NCI-H524 treated with DMSO at 0.1 percent for 48 hours (cell line): ENCODE measurements at regions not wholly inside any gene's neighbourhood (a gene's known extent, or its start where the extent isn't known, plus 50 kb on each side); places are given as distances from the start of the nearest gene placed in this dataset.

Source experiments
- DNase-seq: peaks from one replicate; lab custom pipeline; 2025; lab: John Stamatoyannopoulos, UW

- no peak for DNase-seq
These were observed 132.5 kb upstream of the ZNF648 start for GRCh38 chr1:182193908-182194550.

GRCh38 chr1:182192966-182193365, 131.5 kb upstream of the ZNF648 start:
- DNase-seq = no peak

GRCh38 chr1:182192215-182192614, 130.7 kb upstream of the ZNF648 start:
- no peak for DNase-seq

GRCh38 chr1:182191381-182192115, 130.0 kb upstream of the ZNF648 start:
- no peak for DNase-seq

- no peak for DNase-seq
These were observed 128.1 kb upstream of the ZNF648 start for GRCh38 chr1:182189535-182190066.

GRCh38 chr1:182186757-182187146, 125.2 kb upstream of the ZNF648 start:
- no peak for DNase-seq

GRCh38 chr1:182185842-182186756, 124.6 kb upstream of the ZNF648 start:
- no peak for DNase-seq

- no peak for DNase-seq
These were observed 123.6 kb upstream of the ZNF648 start for GRCh38 chr1:182185136-182185535.

- no peak for DNase-seq
These were observed 122.1 kb upstream of the ZNF648 start for GRCh38 chr1:182183606-182184005.

- DNase-seq = no peak
These were observed 120.8 kb upstream of the ZNF648 start for GRCh38 chr1:182182311-182182710.

- no peak for DNase-seq
These were observed 119.7 kb upstream of the ZNF648 start for GRCh38 chr1:182181167-182181572.

GRCh38 chr1:182175361-182175931, 113.9 kb upstream of the ZNF648 start:
- peak; percentile 54 for DNase-seq

GRCh38 chr1:182174513-182174855, 113.0 kb upstream of the ZNF648 start:
- DNase-seq = no peak

- DNase-seq = no peak
These were observed 112.4 kb upstream of the ZNF648 start for GRCh38 chr1:182173808-182174512.

GRCh38 chr1:182172699-182173098, 111.2 kb upstream of the ZNF648 start:
- DNase-seq = no peak

GRCh38 chr1:182170891-182171461, 109.5 kb upstream of the ZNF648 start:
- no peak for DNase-seq

GRCh38 chr1:182169203-182169602, 107.7 kb upstream of the ZNF648 start:
- no peak for DNase-seq

GRCh38 chr1:182166750-182167149, 105.2 kb upstream of the ZNF648 start:
- no peak for DNase-seq

GRCh38 chr1:182166321-182166720, 104.8 kb upstream of the ZNF648 start:
- no peak for DNase-seq

- no peak for DNase-seq
These were observed 102.8 kb upstream of the ZNF648 start for GRCh38 chr1:182164273-182164672.

- no peak for DNase-seq
These were observed 102.3 kb upstream of the ZNF648 start for GRCh38 chr1:182163821-182164223.
